GM21825 (cell line): ENCODE measurements at regions not wholly inside any gene's neighbourhood (a gene's known extent, or its start where the extent isn't known, plus 50 kb on each side); places are given as distances from the start of the nearest gene placed in this dataset.

ENCODE experiments used
- ATAC-seq: cut with Tn5 transposase; IDR thresholded peaks from one replicate; pipeline ENCODE4 v1.9.1; 2021; ENCODE audit warnings: mild to moderate bottlenecking, moderate library complexity; ENCODE audit not compliant: unreplicated experiment

- no peak for ATAC-seq
Measured at GRCh38 chr13:105513448-105513847, 1022.0 kb downstream of the EFNB2 start.

DNA sequence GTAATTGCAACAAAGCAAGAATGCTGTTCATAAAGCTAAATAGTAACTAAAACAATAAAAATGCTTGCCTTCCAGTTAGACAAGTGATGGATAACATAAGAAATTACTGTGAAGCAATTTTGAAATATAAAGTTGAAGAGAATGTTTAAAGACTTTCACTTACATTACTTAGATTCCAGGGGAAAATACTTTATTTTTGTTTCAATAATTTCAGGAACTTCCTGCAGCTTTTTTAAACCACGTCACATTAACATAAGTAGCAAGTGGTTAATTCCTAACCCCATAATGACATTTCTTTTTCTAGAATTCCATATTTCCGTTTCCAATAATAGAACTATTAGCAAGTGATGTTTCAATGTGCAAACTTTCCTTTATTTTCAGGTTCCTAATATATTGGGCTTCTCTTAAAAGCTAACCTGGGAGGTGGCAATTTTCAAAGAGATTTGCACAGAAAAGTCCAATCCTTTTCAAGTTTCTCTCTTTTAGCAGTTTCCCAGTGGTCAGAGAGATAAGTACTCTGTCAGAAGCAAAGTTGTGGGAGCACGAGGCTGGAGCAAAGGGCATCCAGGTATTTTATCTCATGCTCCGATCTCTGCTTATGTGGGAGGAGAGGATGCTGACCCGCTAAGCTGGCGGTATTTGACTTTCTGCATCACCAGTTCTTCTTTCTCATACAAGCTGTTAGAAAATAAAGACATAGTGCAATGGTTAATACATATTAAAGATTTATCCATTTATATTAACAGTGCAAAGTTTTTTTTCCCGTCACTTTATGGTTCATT lies 1025.3 kb downstream of the EFNB2 start:
- ATAC-seq = no peak

GRCh38 chr13:105506463-105506862 lies 1029.0 kb downstream of the EFNB2 start:
- no peak for ATAC-seq

- ATAC-seq = no peak
Measured at GRCh38 chr13:105502193-105502592, 1033.3 kb downstream of the EFNB2 start.

- no peak for ATAC-seq
Measured at GRCh38 chr13:105497597-105497996, 1037.9 kb downstream of the EFNB2 start.

DNA sequence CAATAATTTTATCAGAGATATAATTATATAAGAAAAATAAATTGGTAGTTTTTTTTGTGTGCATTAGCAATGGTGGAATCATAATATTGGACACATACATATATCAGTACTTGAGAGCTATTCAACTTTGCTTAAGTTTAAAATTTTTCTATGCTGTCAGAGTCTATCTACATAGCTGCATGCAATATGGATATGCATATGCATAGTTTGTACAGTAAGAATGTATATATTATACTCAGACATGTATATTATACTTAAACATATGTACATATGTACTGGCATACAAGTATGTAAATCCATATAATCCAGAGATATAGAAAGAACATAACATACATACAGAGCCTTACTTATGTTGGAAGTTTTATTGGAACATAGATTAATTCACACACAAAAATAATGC lies 1043.2 kb downstream of the EFNB2 start:
- ATAC-seq = no peak

DNA sequence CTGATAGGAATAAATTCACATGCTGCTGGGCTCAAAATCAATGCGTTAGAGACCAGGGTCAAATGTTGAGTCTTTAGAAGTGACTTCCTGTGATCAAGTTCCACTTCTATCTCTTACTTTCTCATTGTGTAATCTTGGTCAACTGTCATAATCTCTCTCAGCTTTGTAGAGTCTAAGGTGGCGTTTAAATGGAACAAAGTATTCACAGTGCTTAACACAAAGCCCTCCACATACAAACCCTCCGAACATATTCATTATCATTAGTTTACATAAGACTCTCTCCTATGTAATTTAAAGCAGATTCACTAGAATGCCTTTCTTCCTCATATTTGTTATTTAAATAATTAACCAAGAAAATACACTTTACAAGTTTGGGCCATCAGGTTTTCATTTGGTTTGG lies 1044.1 kb downstream of the EFNB2 start:
- no peak for ATAC-seq

DNA sequence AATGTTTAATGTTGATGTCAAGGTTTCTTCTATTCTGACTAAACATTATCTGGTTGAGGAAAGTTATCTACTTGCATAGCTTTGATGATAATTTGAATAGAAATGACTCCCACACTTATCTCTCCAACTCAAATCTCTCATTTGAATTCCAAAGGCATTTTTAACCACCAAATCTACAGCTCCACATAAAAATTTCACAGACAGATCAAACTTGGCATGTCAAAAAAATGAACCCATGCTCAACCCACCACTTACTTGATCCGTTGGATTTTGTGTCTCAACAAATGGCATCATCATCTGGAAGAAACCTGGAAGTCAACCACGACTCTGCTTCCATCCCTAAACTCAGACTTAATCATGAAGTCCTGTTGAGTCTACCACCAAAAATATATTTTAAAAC lies 1050.4 kb downstream of the EFNB2 start:
- no peak for ATAC-seq

DNA sequence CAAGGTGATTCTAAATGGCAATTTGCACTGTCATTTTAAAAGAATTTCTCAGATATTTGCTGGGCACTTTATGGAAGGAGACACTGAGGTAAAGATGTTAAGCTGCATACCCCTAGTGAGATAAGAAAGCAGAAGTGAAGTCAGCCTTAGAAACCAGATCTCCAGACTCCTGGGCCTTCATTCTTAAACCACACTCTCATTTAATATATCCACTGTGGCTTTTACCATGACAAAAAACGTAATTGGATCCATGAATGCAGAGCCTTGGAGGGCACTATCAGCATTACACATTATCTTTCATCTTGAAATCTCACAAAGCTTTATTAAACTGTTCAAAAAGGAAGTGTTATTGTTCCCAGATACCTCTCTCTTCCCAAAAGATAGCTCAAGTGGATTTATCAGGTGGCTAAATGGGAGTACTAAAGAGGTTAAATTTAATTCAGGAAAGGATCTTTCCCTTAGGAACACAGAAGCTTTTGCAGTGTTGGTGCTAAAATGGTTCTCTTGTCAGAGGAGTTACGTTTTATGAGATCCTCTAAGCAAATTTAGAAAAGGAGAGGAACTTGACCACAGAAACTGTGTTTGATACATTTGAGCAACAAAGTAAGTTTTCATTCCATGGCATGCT lies 1060.4 kb downstream of the EFNB2 start:
- ATAC-seq = no peak

DNA sequence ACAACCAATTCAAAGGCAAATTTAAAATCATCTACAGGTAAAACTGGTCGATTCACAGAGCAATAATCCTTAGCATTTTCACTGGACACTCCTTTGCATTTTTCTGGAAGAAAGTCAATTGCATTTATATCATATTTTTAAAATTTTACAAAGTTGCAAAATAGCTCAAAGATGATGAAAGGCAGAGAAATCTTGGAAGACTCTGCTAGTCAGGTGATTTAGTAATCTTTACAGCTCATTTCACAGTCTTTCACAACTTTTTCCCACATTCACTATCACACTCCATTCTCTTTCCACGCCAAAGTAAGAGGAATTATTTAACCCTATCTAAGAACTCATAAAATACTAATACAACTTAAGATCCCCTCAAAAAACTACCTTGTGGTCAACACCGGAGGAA lies 1063.8 kb downstream of the EFNB2 start:
- ATAC-seq = no peak

- ATAC-seq = no peak
Measured at GRCh38 chr13:105466376-105466775, 1069.1 kb downstream of the EFNB2 start.

DNA sequence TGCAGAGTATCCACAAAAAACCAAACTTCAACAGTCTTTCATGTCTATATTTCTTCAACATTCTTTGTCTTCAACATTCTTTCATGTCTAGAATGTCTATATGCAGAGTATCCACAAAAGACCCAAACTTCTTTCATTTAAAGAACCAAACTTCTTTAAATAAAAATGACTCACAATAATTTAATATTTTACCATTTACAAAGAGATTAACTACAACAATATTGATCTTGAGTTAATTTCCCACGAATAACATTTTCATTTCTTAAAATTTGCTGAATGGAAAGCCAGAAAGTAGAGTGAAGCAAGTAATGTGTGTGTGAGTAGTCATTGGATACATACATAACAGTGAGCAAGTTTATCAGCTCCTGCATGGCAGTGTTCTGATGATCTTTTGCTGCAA lies 1069.7 kb downstream of the EFNB2 start, which contains the start of gene DAOA:
Gene DAOA (plus strand): TSS at position 301 of the 400 bp plus-strand sequence.
- no peak for ATAC-seq

DNA sequence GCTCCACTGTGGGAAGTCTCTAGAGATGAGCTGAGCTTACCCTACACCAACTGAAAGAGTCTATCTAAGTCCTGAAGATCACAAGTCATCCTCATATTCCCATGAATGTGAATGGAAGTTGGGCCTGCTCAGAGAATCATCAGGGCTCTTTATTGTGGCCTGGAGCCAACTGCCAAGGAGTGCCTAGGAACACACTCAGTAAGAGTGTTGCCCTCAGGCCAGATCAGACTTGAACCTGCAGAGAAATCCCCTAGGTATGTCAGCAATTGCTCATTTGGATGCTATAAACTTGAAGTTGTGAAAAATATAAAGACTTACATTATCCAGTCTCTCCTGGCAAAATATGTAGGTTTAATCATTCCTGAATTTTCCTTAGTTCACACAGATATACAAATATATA lies 1070.2 kb downstream of the EFNB2 start:
- ATAC-seq = no peak

DNA sequence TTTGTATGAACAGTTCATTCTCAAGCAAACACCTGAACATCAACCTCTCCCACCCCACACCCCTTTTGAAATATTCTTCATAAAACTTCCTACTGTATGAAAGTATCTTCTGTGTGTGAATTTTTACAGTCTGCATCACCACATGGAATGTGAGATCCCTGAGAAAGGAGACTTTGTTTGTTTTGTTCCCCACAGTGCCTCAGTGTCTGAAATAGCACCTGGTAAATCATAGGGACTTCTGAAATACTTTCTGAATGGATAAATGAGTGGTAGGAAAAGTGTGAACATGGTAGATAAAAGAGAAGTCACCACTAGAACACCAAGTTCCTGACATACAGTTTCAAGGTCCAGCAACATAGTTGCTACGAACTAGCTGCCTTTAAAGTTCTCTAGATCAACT lies 1071.2 kb downstream of the EFNB2 start:
- no peak for ATAC-seq

- ATAC-seq = no peak
Measured at GRCh38 chr13:105463011-105463501, 1072.4 kb downstream of the EFNB2 start.

GRCh38 chr13:105462098-105462497 lies 1073.4 kb downstream of the EFNB2 start:
- no peak for ATAC-seq

DNA sequence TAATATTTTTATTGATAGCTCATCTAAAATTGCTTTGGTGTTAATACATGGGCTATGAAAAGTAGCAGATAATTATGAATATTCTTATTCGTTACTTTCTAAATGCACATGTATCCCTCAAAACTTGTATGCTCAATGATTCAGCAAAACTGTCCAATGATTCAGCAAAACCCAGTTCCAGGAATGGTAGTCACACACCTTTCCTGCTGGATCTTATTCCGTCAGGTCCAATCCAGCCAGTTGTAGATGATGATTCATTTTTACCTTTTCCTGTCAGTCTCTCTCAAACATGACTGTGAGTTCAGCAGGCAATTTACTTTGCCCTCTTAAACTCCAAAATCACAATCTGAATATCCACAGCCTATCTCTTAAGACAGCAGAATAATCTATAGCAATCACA lies 1082.6 kb downstream of the EFNB2 start:
- no peak for ATAC-seq

GRCh38 chr13:105450784-105451183 lies 1084.7 kb downstream of the EFNB2 start:
- no peak for ATAC-seq

- no peak for ATAC-seq
Measured at GRCh38 chr13:105448811-105449210, 1086.7 kb downstream of the EFNB2 start.

DNA sequence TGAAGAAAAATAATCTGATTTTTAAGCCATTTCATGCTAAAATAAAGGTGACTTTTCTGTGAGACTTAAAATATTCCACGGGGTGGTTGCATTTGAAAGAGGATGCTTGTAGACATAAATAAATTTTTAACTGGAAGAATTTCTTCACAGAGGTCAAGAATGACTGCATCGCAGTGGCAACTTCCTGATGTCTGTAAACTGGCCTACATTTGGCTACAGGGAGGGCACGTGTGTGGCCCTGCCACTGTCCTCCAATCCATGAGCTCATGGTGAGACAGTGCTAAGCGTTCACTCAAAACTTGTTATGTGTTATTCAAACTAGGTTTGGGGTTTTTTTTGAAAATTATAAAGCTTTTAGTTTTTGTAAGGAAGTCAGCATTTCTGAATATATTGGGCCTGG lies 1089.3 kb downstream of the EFNB2 start:
- no peak for ATAC-seq

- ATAC-seq = no peak
Measured at GRCh38 chr13:105445796-105446195, 1089.7 kb downstream of the EFNB2 start.

DNA sequence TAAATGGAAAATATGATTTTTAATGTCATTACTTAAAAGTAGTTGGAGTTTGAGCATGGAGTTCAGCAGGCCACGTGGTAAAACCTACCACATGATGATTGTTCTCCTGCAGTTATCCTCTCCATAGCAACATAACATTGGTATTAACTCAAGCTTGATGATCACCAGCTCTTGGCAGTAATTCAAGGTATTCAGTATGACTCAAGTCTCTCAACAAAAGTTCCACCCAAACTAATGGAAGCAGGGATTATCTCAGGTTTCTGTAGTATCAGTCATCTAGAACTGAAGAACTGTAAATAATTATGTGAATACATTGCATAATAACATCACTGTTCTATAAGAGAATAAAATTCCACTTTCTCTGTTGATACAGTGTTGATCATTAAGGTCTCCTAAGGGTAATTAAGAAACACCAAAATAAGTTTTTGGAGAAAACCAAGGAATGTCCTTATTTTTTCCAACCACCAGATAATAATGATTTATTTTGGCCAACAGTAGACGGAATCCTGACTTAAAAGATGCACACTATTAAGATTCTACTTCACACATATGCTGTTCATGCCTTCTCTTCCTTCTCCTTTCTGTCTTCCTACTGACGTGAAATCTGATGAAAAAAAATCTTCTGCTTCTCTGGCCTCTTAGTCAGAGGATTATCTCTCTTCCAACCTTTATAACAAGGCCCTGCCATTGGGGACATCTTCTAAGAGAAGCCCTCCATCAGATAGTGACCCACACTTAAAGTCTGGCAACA lies 1092.3 kb downstream of the EFNB2 start:
- ATAC-seq = no peak
